Natural killer cell (primary cell): ENCODE measurements at regions not wholly inside any gene's neighbourhood (a gene's known extent, or its start where the extent isn't known, plus 50 kb on each side); places are given as distances from the start of the nearest gene placed in this dataset.

Experiments used
- ATAC-seq, 3 donors: fragments of 150-1000 bp in 2 of 3; fragments of 200-7000 bp in 1 of 3; cut with Tn5 transposase; 1 replicate in 1 of 3; 2 replicates in 2 of 3; pipeline ENCODE4 v1.10.0; 2021; ENCODE audit warnings: mild to moderate bottlenecking in 2 of 3, moderate library complexity in 2 of 3
- DNase-seq, 2 donors: peaks; one replicate each; pipeline versions ENCODE4 v3.0.0 to v3.0.0-alpha.2; 2013 to 2021; ENCODE audit warnings: mixed read lengths in 1 of 2
- H3K27ac ChIP-seq: one replicate; pipeline ENCODE4 v1.5.1; 2013; ENCODE audit warnings: mild to moderate bottlenecking, low read length
- H3K27me3 ChIP-seq: one replicate; pipeline ENCODE4 v1.6.1; 2013; ENCODE audit warnings: low read length; ENCODE audit not compliant: control insufficient read depth, insufficient read depth
- H3K36me3 ChIP-seq: one replicate; pipeline ENCODE4 v1.6.1; 2013; ENCODE audit warnings: low read length; ENCODE audit not compliant: control insufficient read depth, insufficient read depth
- H3K4me1 ChIP-seq: one replicate; pipeline ENCODE4 v1.6.1; 2013; ENCODE audit warnings: low read length; ENCODE audit not compliant: control insufficient read depth, insufficient read depth
- H3K4me3 ChIP-seq: one replicate; pipeline ENCODE4 v1.5.1; 2013; ENCODE audit warnings: low read length
- H3K9me3 ChIP-seq: one replicate; pipeline ENCODE4 v1.6.1; 2013; ENCODE audit warnings: low read length; ENCODE audit not compliant: control insufficient read depth, insufficient read depth
- H3K27ac Mint-ChIP-seq, 2 donors: one replicate each; pipeline ENCODE4 v1.8.0; 2022; ENCODE audit warnings: mild to moderate bottlenecking in 2 of 2, mixed read lengths in 2 of 2, moderate library complexity in 1 of 2
- H3K27me3 Mint-ChIP-seq, 2 donors: one replicate each; pipeline ENCODE4 v1.8.0; 2022; ENCODE audit warnings: low read depth in 2 of 2, mixed read lengths in 2 of 2
- H3K36me3 Mint-ChIP-seq: one replicate; pipeline ENCODE4 v1.8.0; 2022; ENCODE audit warnings: mixed read lengths
- H3K4me1 Mint-ChIP-seq, 2 donors: one replicate each; pipeline ENCODE4 v1.8.0; 2022; ENCODE audit warnings: mixed read lengths in 2 of 2
- H3K4me3 Mint-ChIP-seq: one replicate; pipeline ENCODE4 v1.8.0; 2022; ENCODE audit warnings: mild to moderate bottlenecking, moderate library complexity, mixed read lengths
- H3K9me3 Mint-ChIP-seq, 2 donors: one replicate each; pipeline ENCODE4 v1.8.0; 2022; ENCODE audit warnings: mixed read lengths in 2 of 2
- WGBS: methylation state at CpG from one replicate; pipeline ENCODE4 v1.1.7; 2013; ENCODE audit warnings: missing lambda C conversion rate; ENCODE audit not compliant: insufficient coverage; 5-methylcytosine and 5-hydroxymethylcytosine counted together
- intact Hi-C: fragments of 100-400 bp; cut with micrococcal nuclease; formaldehyde crosslinking; loops from one replicate; pipeline ENCODE4 v1.14.2; 2022
- TF ChIP-seq, protein P1 (sequence below): fragments of 200-600 bp; IDR thresholded peaks from one replicate; pipeline ENCODE4 v1.8.0; 2022; ENCODE audit warnings: antibody characterized with exemption

DNA sequence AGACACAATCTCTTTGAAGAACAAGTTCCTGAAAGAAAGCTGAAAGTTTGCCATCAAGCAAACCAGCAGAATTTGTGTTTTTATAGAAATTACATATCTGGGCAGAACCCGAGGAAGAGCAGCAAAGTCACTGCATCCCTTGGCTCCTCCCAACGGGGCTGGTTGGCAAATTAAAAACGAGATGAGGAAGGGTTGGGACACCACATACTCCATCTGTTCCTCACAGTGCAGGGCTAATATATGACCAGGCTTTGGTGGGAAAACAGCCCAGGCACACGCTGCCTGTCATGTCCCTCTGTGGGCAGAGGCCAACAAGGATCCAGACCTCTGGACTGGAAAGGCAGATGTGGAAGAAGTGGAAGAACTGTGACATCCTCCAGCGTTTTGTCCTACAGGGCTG lies 607.3 kb downstream of the CDH26 start:
- intact Hi-C loops: no loop called here
- H3K36me3 Mint-ChIP-seq: no peaks in the 10 kb centered on the region
- Histone ChIP-seq H3K4me1 (no peaks in the 10 kb centered on the region), H3K36me3 (no peaks in the 10 kb centered on the region), H3K9me3 (no peaks in the 10 kb centered on the region), H3K4me3 (no peak overlapping the region), H3K27me3 (no peaks in the 10 kb centered on the region), H3K27ac (no peak overlapping the region)
- H3K4me1 Mint-ChIP-seq: no peaks in the 10 kb centered on the region
- 56% methylated on average over 5 of the region's 5 CpGs for WGBS
- peaks cover 0 to 10% of the 10 kb centered on the region in 2 donors for H3K27me3 Mint-ChIP-seq
- DNase-seq (no peak), ATAC-seq (no peak)
- no peaks in the 10 kb centered on the region for H3K9me3 Mint-ChIP-seq
- H3K4me3 Mint-ChIP-seq: no peak overlapping the region
- TF ChIP-seq, protein P1, sequence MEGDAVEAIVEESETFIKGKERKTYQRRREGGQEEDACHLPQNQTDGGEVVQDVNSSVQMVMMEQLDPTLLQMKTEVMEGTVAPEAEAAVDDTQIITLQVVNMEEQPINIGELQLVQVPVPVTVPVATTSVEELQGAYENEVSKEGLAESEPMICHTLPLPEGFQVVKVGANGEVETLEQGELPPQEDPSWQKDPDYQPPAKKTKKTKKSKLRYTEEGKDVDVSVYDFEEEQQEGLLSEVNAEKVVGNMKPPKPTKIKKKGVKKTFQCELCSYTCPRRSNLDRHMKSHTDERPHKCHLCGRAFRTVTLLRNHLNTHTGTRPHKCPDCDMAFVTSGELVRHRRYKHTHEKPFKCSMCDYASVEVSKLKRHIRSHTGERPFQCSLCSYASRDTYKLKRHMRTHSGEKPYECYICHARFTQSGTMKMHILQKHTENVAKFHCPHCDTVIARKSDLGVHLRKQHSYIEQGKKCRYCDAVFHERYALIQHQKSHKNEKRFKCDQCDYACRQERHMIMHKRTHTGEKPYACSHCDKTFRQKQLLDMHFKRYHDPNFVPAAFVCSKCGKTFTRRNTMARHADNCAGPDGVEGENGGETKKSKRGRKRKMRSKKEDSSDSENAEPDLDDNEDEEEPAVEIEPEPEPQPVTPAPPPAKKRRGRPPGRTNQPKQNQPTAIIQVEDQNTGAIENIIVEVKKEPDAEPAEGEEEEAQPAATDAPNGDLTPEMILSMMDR: no peak
- H3K27ac Mint-ChIP-seq: no peak overlapping the region

DNA sequence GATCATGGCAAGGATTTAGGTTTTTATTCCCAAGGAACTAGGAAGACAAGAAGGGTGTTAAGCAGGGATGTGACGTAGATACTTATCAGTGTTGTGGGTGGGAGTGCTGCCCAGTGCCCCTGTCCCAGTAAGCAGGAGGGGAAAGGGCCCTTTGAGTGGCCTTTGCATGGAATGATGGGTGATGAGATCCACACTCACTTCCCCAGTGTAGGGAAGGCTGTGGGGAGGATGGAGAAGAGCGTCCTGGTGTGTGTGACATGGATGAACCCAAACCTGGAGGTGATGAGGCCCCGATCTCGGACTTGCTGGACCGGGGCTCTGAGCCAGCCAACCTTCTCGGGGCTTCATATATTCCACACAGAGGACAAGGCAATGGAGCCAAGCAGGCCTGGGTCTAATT lies 610.9 kb downstream of the CDH26 start:
- ATAC-seq (no peak), DNase-seq (no peak)
- H3K27me3 Mint-ChIP-seq: peaks cover 0 to 7% of the 10 kb centered on the region in 2 donors
- Histone ChIP-seq H3K36me3 (no peaks in the 10 kb centered on the region), H3K4me1 (no peaks in the 10 kb centered on the region), H3K4me3 (no peak overlapping the region), H3K27ac (no peak overlapping the region), H3K9me3 (no peaks in the 10 kb centered on the region), H3K27me3 (no peaks in the 10 kb centered on the region)
- TF ChIP-seq, protein P1: no peak
- H3K4me1 Mint-ChIP-seq: no peaks in the 10 kb centered on the region
- WGBS: 87% methylated on average over 6 of the region's 6 CpGs
- no peaks in the 10 kb centered on the region for H3K36me3 Mint-ChIP-seq
- no peak overlapping the region for H3K4me3 Mint-ChIP-seq
- intact Hi-C loops: no loop called here
- no peaks in the 10 kb centered on the region for H3K9me3 Mint-ChIP-seq
- no peak overlapping the region for H3K27ac Mint-ChIP-seq

GRCh38 chr20:60570481-60571277 lies 612.5 kb downstream of the CDH26 start:
- 93% methylated on average over 10 of the region's 11 CpGs for WGBS
- DNase-seq: no peak
- H3K27ac Mint-ChIP-seq: no peak overlapping the region

More at GRCh38 chr20:60570481-60571277, 612.5 kb downstream of the CDH26 start:
- H3K27ac ChIP-seq: no peak overlapping the region
- intact Hi-C loops: no loop called here
- no peaks in the 10 kb centered on the region for H3K4me1 Mint-ChIP-seq
- H3K36me3 ChIP-seq: no peaks in the 10 kb centered on the region
- TF ChIP-seq, protein P1: no peak
- H3K9me3 Mint-ChIP-seq: no peaks in the 10 kb centered on the region
- no peaks in the 10 kb centered on the region for H3K36me3 Mint-ChIP-seq
- no peaks in the 10 kb centered on the region for H3K9me3 ChIP-seq
- no peaks in the 10 kb centered on the region for H3K27me3 ChIP-seq
- ATAC-seq: no peak
- H3K4me3 Mint-ChIP-seq: no peak overlapping the region
- no peaks in the 10 kb centered on the region for H3K4me1 ChIP-seq
- no peak overlapping the region for H3K4me3 ChIP-seq
- no peaks in the 10 kb centered on the region for H3K27me3 Mint-ChIP-seq
